Activated CD4-positive, alpha-beta T cell treated with anti-CD3 and anti-CD28 coated beads for 48 hours (primary cell): ENCODE measurements at regions not wholly inside any gene's neighbourhood (a gene's known extent, or its start where the extent isn't known, plus 50 kb on each side); places are given as distances from the start of the nearest gene placed in this dataset.

ENCODE experiments used
- DNase-seq: peaks from one replicate; pipeline ENCODE4 v3.0.0-alpha.2; 2020

- DNase-seq = no peak
These were observed 76.0 kb downstream of the FAM124B start for GRCh38 chr2:224325941-224326340.

GRCh38 chr2:224324604-224325003 lies 77.3 kb downstream of the FAM124B start:
- DNase-seq = no peak

- no peak for DNase-seq
These were observed 81.2 kb downstream of the FAM124B start for GRCh38 chr2:224320660-224321059.

GRCh38 chr2:224319750-224320149 lies 82.2 kb downstream of the FAM124B start:
- DNase-seq = no peak

GRCh38 chr2:224312741-224313140 lies 89.2 kb downstream of the FAM124B start:
- DNase-seq = no peak

GRCh38 chr2:224310943-224311625 lies 90.8 kb downstream of the FAM124B start:
- DNase-seq = no peak

- no peak for DNase-seq
These were observed 92.7 kb downstream of the FAM124B start for GRCh38 chr2:224309176-224309575.

GRCh38 chr2:224308272-224308911 lies 93.5 kb downstream of the FAM124B start:
- no peak for DNase-seq

- DNase-seq = no peak
These were observed 99.0 kb downstream of the FAM124B start for GRCh38 chr2:224302952-224303351.

GRCh38 chr2:224293976-224294375 lies 107.9 kb downstream of the FAM124B start:
- no peak for DNase-seq

GRCh38 chr2:224287531-224287930 lies 114.4 kb downstream of the FAM124B start:
- no peak for DNase-seq

GRCh38 chr2:224286923-224287322 lies 115.0 kb downstream of the FAM124B start:
- DNase-seq = no peak

- no peak for DNase-seq
These were observed 117.6 kb downstream of the FAM124B start for GRCh38 chr2:224284134-224284946.

GRCh38 chr2:224283466-224283965 lies 118.4 kb downstream of the FAM124B start:
- DNase-seq = no peak

- DNase-seq = no peak
These were observed 120.5 kb downstream of the FAM124B start for GRCh38 chr2:224281374-224281773.

- no peak for DNase-seq
These were observed 123.4 kb downstream of the FAM124B start for GRCh38 chr2:224278531-224278930.

- DNase-seq = no peak
These were observed 125.7 kb downstream of the FAM124B start for GRCh38 chr2:224276251-224276650.

- no peak for DNase-seq
These were observed 129.5 kb downstream of the FAM124B start for GRCh38 chr2:224272237-224272910.

- DNase-seq = no peak
These were observed 130.2 kb downstream of the FAM124B start for GRCh38 chr2:224271617-224272236.

GRCh38 chr2:224268441-224268840 lies 133.5 kb downstream of the FAM124B start:
- no peak for DNase-seq

GRCh38 chr2:224264259-224264658 lies 137.6 kb downstream of the FAM124B start:
- no peak for DNase-seq

GRCh38 chr2:224263571-224264043 lies 138.3 kb downstream of the FAM124B start:
- DNase-seq = no peak
